NCI-H446 treated with DMSO at 0.1 percent for 48 hours (cell line): ENCODE measurements at regions not wholly inside any gene's neighbourhood (a gene's known extent, or its start where the extent isn't known, plus 50 kb on each side); places are given as distances from the start of the nearest gene placed in this dataset.
A peak's percentile ranks its signal among the peaks of the same experiment; 100 is the strongest.
"Not testable (repeated sequence)": the region's sequence is repeated elsewhere in the genome, so short reads cannot be mapped to it uniquely, and the experiment has no call there.

Source experiments
- DNase-seq: peaks from one replicate; lab custom pipeline; 2025; lab: John Stamatoyannopoulos, UW

DNA sequence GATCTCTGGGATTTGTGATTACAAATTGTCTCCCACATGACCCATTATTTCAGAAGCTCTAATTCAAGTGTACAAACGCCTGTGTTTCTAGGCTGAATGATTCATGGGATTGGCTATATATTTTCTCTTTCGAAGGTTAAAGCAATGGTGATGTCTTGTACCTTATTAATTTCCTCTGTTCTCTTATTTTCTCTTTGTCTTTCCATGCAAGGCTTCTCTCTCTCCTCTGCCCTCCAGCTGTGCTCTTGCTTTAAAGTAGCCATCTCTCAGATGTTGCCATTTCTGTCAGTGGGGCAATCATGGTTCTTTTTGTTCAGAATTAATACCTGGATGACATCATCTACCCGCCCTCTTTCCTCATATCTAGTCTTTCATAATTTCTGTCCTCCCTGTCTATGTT, 184.3 kb upstream of the ATP10B start:
- DNase-seq, result no peak

DNA sequence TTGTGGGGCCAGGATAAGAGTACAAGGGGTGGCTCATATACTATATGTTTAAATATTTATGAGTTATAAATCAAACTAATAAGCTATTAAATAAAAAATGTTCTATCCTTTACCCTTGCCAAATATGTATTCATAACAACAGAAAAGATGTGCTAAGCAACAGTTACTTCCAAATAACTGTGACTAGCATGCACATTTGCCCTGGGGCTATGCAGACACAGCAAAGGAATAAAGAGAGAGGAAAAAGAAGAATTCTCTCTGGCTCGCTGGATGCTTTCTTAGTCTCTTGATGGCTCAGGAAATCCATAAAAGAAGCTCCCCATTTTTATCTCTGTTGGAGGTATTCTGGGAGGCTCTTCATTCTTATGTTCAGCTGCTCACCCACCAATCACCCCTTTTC, 182.4 kb upstream of the ATP10B start:
- no peak for DNase-seq

GRCh38 chr5:161030229-161030628, 178.2 kb upstream of the ATP10B start:
- DNase-seq, result no peak

DNA sequence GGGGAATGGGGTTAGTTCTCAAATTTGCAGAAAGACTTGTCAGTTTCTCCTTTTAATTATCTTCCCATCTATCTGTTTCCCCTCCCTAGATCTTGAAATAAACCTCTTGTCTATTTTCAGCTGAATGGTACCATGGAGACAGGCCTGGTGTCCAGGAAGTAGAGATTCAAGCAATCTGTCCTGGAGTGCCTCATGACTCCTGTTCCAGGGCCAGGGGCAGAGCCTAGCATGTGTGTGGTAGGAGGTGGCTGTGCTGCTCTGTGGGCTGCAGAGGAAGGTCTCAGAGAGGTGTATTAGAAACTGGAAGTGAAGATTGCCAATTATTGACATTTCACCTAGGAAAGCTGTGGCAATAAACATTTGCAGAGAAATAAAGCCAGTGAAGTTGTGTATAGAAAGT, 175.8 kb upstream of the ATP10B start:
- no peak for DNase-seq

- DNase-seq, result peak; percentile 80
Measured at GRCh38 chr5:161023551-161023950, 171.5 kb upstream of the ATP10B start.

DNA sequence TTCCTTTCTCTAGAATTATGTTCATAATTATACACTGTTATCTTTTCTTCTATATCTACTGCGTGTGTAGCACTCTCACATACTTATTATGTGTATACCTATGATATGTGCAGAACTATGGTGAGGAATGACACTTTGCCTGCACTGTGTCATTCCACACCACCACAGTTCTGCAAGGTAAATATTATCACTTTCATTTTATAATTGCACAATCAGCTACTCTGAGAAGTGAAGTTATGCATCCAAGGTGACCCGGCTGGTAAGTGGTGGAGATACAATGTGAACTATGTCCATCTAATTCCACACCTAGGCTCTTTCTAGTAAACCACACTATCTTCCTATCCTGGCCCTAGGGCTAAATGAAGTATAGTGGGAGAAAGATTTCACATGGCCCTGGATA, 170.1 kb upstream of the ATP10B start:
- DNase-seq, result no peak

GRCh38 chr5:161009817-161010216, 157.8 kb upstream of the ATP10B start:
- DNase-seq, result no peak

GRCh38 chr5:161009194-161009593, 157.2 kb upstream of the ATP10B start:
- no peak for DNase-seq

- DNase-seq, result peak; percentile 44
Measured at GRCh38 chr5:161007879-161008278, 155.9 kb upstream of the ATP10B start.

GRCh38 chr5:161002571-161003074, 150.6 kb upstream of the ATP10B start:
- DNase-seq, result no peak

DNA sequence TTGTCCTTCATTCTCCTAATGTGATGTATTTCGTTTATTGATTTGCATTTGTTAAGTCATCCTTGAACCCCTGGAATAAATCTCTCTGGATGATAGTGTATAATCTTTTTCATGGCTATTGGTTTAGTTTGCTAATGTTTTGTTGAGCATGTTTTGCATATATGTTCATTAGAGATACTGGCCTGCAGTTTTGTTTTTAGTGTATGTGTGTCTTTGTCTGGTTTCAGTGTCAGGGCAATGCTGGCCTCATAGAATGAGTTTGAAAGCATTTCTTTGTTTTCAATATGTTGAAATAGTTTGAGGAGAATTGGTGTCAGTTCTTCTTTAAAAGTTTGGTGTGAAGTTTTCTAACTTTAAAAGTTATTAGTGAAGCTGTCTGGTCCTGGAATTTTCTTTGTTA, 149.6 kb upstream of the ATP10B start:
- no peak for DNase-seq

GRCh38 chr5:161001142-161001541, 149.1 kb upstream of the ATP10B start:
- not testable (repeated sequence) for DNase-seq

DNA sequence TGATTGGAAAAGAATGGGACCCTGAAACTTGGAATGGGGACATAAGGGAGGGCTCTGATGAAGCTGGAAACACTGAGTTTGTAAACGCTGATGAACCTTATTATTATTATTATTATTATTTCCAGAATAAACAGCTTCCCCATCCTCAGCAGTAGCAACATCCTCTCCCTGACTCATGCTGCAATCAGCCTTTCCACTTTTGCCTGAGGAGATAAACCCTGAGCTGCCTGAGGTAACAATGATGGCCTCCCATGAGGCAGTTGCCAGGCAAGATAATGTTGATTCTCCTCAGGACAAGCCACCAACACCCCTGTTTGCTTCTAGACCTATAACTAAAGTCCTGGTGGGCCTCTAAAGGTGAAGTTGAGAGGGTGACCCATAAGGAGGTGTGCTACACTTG, 139.2 kb upstream of the ATP10B start:
- DNase-seq, result no peak

GRCh38 chr5:160979385-160979784, 127.4 kb upstream of the ATP10B start:
- no peak for DNase-seq

- DNase-seq, result no peak
Measured at GRCh38 chr5:160978944-160979343, 126.9 kb upstream of the ATP10B start.

DNA sequence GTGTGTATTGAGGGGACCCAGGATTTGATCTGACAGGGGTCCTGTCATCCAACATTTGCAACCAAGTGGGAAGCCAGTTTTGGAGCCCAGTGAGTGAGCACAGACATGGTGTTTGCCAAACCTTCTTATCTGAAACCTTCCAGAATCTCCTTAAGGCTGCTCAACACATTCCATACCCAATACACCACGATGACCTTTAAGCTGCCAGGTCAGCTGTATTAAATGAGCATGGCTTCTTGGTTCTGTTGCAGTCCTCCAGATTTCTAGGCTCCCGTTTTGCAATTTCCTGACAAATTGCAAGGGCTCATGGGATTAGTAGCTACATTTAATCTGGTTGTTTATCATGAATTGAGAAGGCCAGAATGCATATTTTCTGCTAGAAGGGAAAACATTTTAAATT, 124.2 kb upstream of the ATP10B start:
- DNase-seq, result no peak

DNA sequence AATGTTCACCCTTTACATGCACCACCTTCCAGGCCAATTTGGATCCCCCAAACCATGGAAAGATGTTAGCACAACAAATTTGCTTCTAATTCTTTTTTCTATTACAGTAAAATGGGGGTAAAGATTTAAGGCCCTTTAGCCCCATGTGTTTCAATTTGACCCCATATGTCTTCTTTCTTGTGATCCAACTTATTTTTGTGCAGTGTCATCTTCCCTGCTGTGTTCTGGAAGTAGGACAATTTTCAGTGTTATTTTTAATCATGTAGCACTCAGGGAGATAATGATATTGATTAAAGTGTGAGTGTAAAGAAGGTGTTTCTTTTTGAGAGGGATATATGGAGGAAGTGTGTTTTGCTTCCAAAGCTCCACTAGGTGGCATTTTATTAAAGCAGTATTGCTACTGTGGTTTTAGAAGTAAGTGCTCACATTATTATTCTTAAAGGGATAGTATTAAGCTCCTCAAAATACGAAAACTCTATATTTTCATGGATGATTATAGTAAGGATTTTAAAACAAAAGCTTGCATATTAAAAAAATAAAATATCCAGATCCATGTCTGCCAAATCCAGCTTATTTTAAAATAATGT, 118.7 kb upstream of the ATP10B start:
- peak; percentile 86 for DNase-seq

DNA sequence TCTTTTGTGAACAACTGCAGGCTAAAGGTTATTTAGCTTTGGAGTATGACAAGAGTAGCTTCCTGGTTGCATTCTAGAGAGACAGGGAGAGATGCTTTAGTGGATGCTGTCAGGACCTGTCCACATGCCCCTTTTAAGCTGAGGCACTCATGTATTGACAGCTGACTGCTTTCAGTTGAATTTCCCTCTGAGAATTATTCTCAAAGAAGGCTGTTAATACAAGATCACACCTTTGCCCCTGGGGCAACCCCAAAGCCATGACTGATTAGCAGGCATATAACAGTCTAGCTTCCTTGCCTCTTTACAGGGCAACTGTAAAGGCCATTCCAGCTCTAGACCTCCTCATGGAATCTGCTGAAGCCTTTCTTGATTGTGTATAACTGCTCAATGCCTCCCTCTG, 117.6 kb upstream of the ATP10B start:
- no peak for DNase-seq

- no peak for DNase-seq
Measured at GRCh38 chr5:160968480-160968879, 116.5 kb upstream of the ATP10B start.

DNA sequence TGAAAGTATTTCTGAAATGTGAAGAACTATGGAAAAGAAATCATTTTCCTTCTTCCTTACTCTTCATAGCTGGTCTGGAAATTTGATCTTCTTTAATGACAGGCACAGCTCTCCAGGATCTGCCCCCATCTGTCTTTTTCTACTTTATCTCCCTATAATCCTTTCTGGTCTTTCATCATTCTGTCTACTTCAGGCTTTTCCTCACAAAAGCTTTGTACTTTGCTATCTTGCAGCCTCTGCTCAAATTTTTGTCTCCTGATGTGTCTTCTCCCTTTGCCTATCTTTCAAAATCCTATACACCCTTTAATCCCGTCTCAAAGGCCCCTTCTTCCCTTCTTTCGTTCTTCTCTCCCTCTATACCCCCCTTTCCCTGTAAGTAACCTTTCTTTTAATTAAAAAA, 114.9 kb upstream of the ATP10B start:
- DNase-seq, result peak; percentile 41

DNA sequence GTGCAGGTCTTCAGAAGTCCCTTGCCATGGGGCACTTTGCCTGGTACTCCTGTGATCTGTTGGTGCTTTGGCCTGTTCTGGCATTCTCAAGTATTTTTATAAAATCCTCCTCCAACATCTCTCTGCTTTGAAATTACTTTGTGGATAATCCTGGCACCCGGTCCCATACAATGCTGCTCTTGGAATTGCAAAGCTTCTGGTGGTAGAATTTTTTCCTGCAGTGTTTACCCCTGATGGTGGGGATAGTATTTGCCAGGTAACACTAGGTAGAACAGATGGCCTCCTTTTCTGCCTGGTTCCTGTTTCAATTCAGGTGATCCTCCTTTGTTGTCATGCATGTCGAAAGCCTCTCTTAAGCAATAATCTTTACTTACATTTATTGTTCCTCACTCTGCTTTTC, 109.8 kb upstream of the ATP10B start:
- peak; percentile 67 for DNase-seq

- no peak for DNase-seq
Measured at GRCh38 chr5:160961038-160961437, 109.0 kb upstream of the ATP10B start.

- DNase-seq, result peak; percentile 74
Measured at GRCh38 chr5:160960592-160960991, 108.6 kb upstream of the ATP10B start.

DNA sequence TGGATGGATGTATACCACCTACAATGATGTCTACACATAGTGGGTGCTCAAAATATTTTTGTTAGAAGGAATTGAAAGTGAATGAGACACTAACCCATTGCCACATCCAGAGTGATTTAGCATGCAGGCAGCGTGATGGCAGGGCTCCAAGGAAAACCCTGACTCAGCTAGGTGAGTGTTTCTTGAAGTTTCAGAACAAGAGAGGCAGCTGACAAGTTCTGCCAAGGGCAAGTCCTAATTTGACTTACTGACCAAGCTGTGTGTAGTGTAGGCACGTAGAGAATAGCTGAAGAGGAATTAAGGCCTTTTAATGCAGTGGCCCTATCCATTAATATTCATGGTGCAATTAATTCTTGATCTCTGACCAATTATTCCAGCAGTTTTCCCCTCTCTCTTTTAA, 107.8 kb upstream of the ATP10B start:
- peak; percentile 36 for DNase-seq
